Fibroblast of mammary gland (primary cell): ENCODE measurements at regions not wholly inside any gene's neighbourhood (a gene's known extent, or its start where the extent isn't known, plus 50 kb on each side); places are given as distances from the start of the nearest gene placed in this dataset.

Source experiments
- DNase-seq: peaks from one replicate; pipeline ENCODE4 v3.0.0-alpha.2; 2010; ENCODE audit warnings: low read depth
- H3K4me3 ChIP-seq: 2 replicates; pipeline ENCODE4 v1.5.1; 2011; ENCODE audit warnings: low read depth, mild to moderate bottlenecking, low read length, moderate library complexity; ENCODE audit not compliant: control insufficient read depth
- TF ChIP-seq, protein P1 (sequence below): conservative IDR thresholded peaks from 2 replicates; pipeline ENCODE4 v1.5.1; 2011; ENCODE audit warnings: low read depth, low read length, inconsistent platforms; ENCODE audit not compliant: control insufficient read depth, insufficient read depth

DNA sequence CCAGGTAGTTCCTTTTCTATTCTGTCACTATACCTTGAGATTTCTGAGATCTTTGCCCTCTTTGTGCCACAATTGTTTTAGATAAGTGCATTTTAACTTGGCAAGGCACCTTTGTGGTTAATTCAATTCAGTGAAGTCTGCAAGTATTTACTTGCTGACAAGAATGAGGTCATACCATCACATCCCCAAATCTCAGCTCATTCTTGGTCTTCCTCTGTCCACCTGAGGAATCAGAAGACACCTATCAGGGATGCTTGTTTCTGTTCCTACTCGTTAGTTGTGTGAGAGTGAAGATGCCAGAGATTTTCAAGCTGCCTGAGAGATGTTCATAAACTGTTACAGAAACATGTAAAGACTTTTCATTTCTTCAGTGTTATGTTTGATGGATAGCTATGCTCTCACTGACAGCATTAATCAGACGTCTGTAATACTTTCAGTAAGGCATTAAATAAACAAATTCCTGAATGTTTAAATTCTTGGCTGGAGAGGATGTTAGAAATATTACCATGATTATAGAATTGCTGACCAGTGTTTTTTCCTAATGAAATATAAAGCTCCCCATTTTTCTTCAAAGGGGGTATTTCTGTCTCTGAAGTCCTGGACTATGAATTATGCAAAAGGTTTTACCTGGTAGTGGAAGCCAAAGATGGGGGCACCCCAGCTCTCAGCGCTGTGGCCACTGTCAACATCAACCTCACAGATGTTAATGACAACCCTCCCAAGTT, 135.0 kb upstream of the MTNR1B start:
- TF ChIP-seq, protein P1, sequence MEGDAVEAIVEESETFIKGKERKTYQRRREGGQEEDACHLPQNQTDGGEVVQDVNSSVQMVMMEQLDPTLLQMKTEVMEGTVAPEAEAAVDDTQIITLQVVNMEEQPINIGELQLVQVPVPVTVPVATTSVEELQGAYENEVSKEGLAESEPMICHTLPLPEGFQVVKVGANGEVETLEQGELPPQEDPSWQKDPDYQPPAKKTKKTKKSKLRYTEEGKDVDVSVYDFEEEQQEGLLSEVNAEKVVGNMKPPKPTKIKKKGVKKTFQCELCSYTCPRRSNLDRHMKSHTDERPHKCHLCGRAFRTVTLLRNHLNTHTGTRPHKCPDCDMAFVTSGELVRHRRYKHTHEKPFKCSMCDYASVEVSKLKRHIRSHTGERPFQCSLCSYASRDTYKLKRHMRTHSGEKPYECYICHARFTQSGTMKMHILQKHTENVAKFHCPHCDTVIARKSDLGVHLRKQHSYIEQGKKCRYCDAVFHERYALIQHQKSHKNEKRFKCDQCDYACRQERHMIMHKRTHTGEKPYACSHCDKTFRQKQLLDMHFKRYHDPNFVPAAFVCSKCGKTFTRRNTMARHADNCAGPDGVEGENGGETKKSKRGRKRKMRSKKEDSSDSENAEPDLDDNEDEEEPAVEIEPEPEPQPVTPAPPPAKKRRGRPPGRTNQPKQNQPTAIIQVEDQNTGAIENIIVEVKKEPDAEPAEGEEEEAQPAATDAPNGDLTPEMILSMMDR: no peak

DNA sequence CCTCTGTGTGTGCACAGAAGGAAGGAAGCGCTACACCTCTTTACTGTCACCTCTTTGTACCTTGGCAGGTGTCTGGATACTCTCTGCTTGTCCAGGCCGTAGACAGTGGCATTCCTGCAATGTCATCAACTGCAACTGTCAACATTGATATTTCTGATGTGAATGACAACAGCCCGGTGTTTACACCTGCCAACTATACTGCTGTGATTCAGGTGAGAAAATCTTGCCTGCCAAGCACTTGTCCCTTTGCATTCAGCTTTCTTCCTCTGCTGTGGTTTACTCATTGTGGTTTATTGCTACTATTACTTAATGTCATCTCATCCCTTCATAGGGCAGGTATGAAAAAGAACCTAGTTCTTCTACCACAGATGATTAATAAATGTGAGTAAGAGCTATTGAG, 131.9 kb upstream of the MTNR1B start:
- no peak for DNase-seq
- no peak overlapping the region for H3K4me3 ChIP-seq
- TF ChIP-seq, protein P1: no peak

More for the DNA sequence above, 135.0 kb upstream of the MTNR1B start:
- no peak for DNase-seq
- no peak overlapping the region for H3K4me3 ChIP-seq

DNA sequence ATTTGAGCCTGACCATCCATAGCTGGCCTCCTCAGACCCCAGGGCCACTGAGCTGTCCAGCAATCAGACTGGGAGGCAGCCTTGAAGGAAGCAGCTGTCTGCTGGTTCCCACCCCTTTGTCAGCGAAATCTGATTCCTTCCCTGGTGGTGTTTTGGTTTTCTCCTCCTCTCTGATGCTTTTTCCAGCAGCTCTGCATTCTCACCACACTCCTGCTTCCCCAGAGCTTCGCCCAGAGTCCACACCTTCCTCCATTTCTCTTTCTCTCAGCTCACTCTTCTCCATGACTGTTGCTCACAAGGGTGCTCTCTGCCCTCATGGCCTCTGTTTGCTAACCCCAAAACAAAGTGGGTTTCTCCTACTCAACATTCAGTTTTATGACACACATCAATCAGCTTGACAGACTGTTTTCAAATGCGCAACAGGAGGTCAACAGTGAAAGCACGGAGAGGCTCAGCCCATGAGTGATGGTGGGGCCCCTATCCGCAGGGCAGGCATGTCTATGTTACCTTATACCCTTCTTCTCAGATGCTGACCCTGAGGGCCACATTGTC, 130.6 kb upstream of the MTNR1B start:
- TF ChIP-seq, protein P1: no peak
- DNase-seq: no peak
- H3K4me3 ChIP-seq: no peak overlapping the region

DNA sequence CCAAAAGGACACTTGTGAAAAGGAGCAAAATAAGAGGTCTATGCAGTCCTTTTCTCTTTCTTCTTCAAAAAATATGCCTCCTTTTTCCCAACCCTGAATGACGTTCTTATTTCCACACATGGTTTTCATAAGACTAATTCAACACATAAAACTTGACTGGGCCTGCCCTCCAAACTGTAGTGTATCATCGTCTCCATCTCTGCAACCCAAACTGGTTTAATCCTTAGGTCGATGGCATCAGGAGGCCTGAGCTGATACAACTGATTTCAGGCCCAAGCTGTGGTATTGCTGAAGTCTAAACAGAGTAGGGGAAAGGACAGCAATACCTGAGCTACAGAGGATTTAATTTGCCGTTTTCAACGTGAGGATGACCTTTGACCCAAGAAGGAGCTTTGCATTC, 130.0 kb upstream of the MTNR1B start:
- TF ChIP-seq, protein P1: no peak
- DNase-seq: no peak
- H3K4me3 ChIP-seq: no peak overlapping the region

DNA sequence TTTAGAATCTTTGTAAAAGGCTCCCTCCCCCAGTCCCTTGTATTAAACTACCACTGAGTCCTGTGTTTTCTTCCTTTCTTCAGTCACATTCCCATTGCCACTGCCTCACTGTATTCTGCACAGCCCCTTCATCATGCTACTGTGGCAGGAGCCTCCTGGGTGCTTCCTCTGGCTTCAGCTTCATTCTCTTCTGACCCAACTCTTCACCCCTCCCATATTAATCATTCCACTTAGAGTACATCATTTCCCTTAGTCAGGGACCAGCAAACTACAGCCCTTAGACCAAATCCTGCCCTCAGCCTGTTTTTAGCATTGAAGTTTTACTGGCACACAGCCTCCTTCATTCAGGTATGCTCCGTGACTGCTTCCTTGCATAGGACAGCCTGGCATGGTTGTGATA, 127.7 kb upstream of the MTNR1B start:
- TF ChIP-seq, protein P1: no peak
- no peak overlapping the region for H3K4me3 ChIP-seq
- no peak for DNase-seq

DNA sequence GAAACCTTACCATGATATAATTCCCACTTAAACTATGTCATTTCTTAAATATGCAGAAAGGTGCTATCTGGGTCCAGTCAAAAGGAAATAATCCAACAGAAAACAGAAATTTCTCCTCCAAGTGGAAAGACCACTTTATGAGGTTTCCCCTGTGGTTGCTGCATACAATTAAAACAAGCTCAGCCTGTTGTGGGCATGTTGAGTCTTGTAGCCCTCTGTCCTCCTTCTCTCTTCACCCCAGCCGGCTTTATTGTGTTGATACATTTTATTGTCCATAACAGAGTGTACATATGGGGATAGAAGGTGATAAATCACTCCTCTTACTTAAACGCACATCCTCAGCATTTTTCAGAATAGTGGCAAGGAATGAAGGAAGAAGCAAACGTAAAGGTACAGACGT, 126.0 kb upstream of the MTNR1B start:
- no peak overlapping the region for H3K4me3 ChIP-seq
- TF ChIP-seq, protein P1: no peak
- no peak for DNase-seq
